ENCODE measurements at regions not wholly inside any gene's neighbourhood (a gene's known extent, or its start where the extent isn't known, plus 50 kb on each side); places are given as distances from the start of the nearest gene placed in this dataset.

GRCh38 chr1:188022661-188023060 lies 1193.9 kb downstream of the PLA2G4A start:
- Histone ChIP-seq H3K9me2 (ENCODE audit: insufficient read depth, low read length) (no peaks in the 10 kb centered on the region), H3K79me2 (replicated peaks; ENCODE audit: insufficient read depth, low read length) (no peaks in the 10 kb centered on the region), H3K27ac (ENCODE audit: low read length) (no peak overlapping the region), H3K36me3 (ENCODE audit: insufficient read depth, low read length) (no peaks in the 10 kb centered on the region), H3K9ac (ENCODE audit: low read length) (no peak overlapping the region), H3K4me3 (ENCODE audit: low read length) (no peak overlapping the region), H4K20me1 (ENCODE audit: insufficient read depth) (no peaks in the 10 kb centered on the region), H3K4me2 (ENCODE audit: low read length) (no peak overlapping the region), H2AFZ (ENCODE audit: low read depth, low read length) (no peak overlapping the region), H3K9me3 (ENCODE audit: low read length) (no peaks in the 10 kb centered on the region), H3K27me3 (ENCODE audit: insufficient read depth, low read depth, low read length) (no peaks in the 10 kb centered on the region), H3F3A (ENCODE audit: insufficient read depth, low read length, poor library complexity, severe bottlenecking) (no peaks in the 10 kb centered on the region)
- TF ChIP-seq TAF1 (IDR thresholded peaks at IDR 0.05; ENCODE audit: low read depth) (no peak), REST (IDR thresholded peaks at IDR 0.05; ENCODE audit: borderline replicate concordance) (no peak), EZH2 (IDR thresholded peaks at IDR 0.05; ENCODE audit: borderline replicate concordance, insufficient read depth, low read length, poor library complexity, severe bottlenecking) (no peak), EP300 (conservative IDR thresholded peaks at IDR 0.05; ENCODE audit: poor library complexity, severe bottlenecking) (no peak), SMC3 (conservative IDR thresholded peaks at IDR 0.05; ENCODE audit: poor library complexity) (no peak)

- H2AFZ ChIP-seq (ENCODE audit: low read depth, low read length) = no peak overlapping the region
- no peaks in the 10 kb centered on the region for H3K79me2 ChIP-seq (replicated peaks; ENCODE audit: insufficient read depth, low read length)
- no peaks in the 10 kb centered on the region for H3F3A ChIP-seq (ENCODE audit: insufficient read depth, low read length, poor library complexity, severe bottlenecking)
- TF ChIP-seq REST (IDR thresholded peaks at IDR 0.05; ENCODE audit: borderline replicate concordance) (no peak), SMC3 (conservative IDR thresholded peaks at IDR 0.05; ENCODE audit: poor library complexity) (no peak), TAF1 (IDR thresholded peaks at IDR 0.05; ENCODE audit: low read depth) (no peak), EZH2 (IDR thresholded peaks at IDR 0.05; ENCODE audit: borderline replicate concordance, insufficient read depth, low read length, poor library complexity, severe bottlenecking) (no peak), CTCF (IDR thresholded peaks at IDR 0.05; ENCODE audit: poor library complexity, severe bottlenecking) (no peak), MXI1 (conservative IDR thresholded peaks at IDR 0.05; ENCODE audit: poor library complexity, severe bottlenecking) (no peak)
- H3K27ac ChIP-seq (ENCODE audit: low read length) = no peak overlapping the region
- H3K4me2 ChIP-seq (ENCODE audit: low read length) = no peak overlapping the region
- no peaks in the 10 kb centered on the region for H3K36me3 ChIP-seq (ENCODE audit: insufficient read depth, low read length)
- H4K20me1 ChIP-seq (ENCODE audit: insufficient read depth) = no peaks in the 10 kb centered on the region
- no peaks in the 10 kb centered on the region for H3K27me3 ChIP-seq (ENCODE audit: insufficient read depth, low read depth, low read length)
- no peaks in the 10 kb centered on the region for H3K9me2 ChIP-seq (ENCODE audit: insufficient read depth, low read length)
- H3K9ac ChIP-seq (ENCODE audit: low read length) = no peak overlapping the region
- no peak overlapping the region for H3K4me3 ChIP-seq (ENCODE audit: low read length)
- H3K9me3 ChIP-seq (ENCODE audit: low read length) = no peaks in the 10 kb centered on the region
These were observed 1194.5 kb downstream of the PLA2G4A start for GRCh38 chr1:188023206-188023605.
